22Rv1 (cell line): ENCODE measurements at regions not wholly inside any gene's neighbourhood (a gene's known extent, or its start where the extent isn't known, plus 50 kb on each side); places are given as distances from the start of the nearest gene placed in this dataset.

Source experiments
- H3K27ac ChIP-seq: fragments of 450-650 bp; 2 replicates; pipeline ENCODE4 v1.5.1; 2017
- ZFX ChIP-seq: fragments of 450-650 bp; IDR thresholded peaks from 2 replicates; pipeline ENCODE4 v1.6.1; 2017; ENCODE audit warnings: antibody characterized with exemption, borderline replicate concordance
- TF ChIP-seq, protein P1 (sequence below): fragments of 450-650 bp; IDR thresholded peaks from 2 replicates; pipeline ENCODE4 v1.5.1; 2017; ENCODE audit warnings: mild to moderate bottlenecking

DNA sequence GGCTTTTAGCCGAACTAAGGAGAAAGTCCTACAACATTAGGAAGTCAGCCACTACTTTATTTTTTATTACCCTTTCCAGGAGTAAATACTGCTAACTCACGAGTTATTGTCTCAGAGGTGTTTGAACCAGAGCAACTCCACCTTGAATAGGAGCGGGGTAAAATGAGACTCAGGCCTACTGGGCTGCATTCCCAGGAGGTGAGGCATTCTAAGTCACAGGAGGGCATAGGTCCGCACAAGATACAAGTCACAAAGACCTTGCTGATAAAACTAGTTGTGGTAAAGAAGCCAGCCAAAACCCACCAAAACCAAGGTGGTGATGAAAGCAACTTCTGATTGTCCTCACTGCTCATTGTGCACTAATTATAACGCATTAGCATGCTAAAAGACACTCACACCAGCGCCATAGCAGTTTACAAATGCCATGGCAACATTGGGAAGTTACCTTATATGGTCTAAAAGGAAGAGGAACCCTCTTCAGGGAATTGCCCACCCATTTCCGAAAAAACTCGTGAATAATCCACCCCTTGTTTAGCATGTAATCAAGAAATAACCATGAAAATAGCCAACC is 555.9 kb downstream of the IGSF11 start:
- H3K27ac ChIP-seq: no peak overlapping the region
- no peak for TF ChIP-seq ZFX

DNA sequence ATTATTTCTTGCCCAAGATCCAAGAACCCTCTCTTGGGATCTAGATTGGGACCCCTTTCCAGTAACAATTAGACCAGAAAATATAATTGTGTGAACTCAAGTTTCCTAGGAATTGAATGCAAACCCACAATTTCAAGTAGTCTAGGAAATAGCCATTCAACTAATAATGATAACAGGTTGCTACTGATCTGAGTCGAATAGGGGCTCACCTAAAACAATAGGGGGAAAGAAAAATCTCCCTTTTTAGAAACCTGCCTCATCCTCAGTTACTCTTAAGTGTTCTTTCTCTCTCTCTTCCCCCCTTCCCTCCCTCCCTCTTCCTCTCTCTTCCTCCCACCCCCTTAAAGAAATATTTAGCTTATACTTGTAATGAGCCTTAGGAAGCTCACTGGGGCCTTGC is 555.3 kb downstream of the IGSF11 start:
- no peak overlapping the region for H3K27ac ChIP-seq
- TF ChIP-seq, protein P1, sequence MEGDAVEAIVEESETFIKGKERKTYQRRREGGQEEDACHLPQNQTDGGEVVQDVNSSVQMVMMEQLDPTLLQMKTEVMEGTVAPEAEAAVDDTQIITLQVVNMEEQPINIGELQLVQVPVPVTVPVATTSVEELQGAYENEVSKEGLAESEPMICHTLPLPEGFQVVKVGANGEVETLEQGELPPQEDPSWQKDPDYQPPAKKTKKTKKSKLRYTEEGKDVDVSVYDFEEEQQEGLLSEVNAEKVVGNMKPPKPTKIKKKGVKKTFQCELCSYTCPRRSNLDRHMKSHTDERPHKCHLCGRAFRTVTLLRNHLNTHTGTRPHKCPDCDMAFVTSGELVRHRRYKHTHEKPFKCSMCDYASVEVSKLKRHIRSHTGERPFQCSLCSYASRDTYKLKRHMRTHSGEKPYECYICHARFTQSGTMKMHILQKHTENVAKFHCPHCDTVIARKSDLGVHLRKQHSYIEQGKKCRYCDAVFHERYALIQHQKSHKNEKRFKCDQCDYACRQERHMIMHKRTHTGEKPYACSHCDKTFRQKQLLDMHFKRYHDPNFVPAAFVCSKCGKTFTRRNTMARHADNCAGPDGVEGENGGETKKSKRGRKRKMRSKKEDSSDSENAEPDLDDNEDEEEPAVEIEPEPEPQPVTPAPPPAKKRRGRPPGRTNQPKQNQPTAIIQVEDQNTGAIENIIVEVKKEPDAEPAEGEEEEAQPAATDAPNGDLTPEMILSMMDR: no peak
- TF ChIP-seq ZFX: no peak

DNA sequence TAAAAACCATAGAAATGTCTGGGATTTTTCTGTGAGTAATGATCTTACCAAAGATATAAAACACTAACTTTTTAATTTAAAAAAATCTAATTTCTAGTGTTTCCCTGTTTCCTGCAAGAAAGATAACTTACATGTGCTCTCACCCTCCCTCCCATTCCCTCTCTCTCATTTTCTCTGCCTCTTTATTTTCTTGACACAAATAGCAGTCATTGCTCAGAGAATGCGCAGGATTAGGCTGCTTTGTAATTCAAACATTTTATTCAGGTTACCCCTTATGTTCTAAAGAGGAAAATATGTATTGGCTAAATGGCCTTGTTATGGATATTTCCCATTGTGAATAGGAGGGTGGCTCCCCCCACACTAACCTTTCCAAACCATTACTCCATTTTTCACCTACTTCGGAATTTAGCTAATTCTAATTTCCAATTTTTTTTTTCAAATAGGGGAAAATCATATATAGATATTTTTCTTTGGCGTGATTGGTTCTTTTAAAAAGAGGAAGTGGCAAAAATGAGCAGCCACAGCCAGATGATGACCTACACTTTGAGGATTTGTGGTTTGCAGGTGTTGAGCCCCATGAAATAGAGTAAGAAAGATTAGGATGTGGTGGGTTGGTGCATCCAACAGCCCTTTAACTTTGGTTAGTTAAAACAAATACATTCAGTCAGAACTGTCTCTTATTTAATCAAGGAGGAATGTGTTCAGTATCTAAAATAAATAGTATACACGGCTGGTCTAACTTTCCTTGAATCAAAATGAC is 554.4 kb downstream of the IGSF11 start:
- TF ChIP-seq, protein P1: no peak
- no peak for TF ChIP-seq ZFX
- no peak overlapping the region for H3K27ac ChIP-seq

DNA sequence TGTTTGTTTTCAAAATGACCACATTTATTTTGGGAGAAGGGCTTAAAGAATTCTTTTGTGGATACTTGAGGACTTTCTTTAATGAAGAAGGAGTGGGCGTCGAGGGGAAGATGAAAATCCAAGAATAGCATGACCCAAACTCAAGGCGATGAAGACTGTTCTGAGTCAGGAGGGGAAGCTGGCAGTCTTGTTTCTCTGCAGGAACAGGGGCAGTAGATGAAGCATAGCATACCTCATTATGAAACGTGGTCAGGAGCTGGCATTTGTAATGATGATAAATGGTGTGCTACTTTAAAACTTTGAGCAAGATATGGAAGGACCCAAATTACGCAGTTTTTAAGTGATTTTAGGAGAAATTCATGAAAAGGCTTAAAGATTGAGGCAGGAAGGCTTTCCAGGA is 549.0 kb downstream of the IGSF11 start:
- no peak overlapping the region for H3K27ac ChIP-seq
- no peak for TF ChIP-seq ZFX
- TF ChIP-seq, protein P1: no peak

DNA sequence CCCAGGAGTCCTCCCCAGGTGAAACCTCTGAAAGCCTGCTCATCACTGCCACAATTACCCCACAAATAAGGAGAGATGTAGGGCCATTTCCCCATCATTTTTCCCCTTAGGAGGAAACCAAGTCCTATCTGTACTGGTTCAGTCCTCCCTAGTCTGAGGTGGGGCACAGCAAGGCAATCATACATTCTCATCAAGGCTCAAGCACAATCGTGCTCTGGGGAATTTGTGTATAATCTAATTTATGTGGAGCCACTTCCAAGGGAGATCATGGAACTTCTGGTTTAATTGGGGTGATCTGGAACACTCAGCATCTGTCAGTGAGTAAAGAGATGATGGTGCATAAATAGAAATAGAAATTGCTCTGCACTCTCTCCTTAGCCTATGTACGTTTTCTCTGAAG is 546.9 kb downstream of the IGSF11 start:
- no peak overlapping the region for H3K27ac ChIP-seq
- TF ChIP-seq, protein P1: no peak
- no peak for TF ChIP-seq ZFX

DNA sequence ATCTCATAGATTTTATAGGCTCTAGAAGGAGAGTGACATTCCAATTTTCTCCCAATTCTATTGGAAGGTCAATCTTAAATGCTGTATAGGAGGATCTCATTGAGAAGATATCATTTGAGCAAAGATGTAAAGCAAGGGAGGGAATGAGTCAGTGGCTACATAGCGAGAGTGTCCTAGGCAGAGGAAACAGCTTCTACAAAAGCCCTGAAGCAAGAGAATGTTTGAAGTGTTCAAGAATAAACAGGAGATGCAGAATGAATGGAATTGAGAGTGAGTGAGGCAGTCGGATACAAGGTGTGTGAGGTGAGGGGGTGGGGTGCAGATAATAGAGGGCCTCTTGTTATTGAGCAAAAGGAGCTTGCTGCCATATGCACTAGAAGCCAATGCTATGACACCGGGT is 545.9 kb downstream of the IGSF11 start:
- no peak overlapping the region for H3K27ac ChIP-seq
- TF ChIP-seq ZFX: no peak
- TF ChIP-seq, protein P1: no peak

DNA sequence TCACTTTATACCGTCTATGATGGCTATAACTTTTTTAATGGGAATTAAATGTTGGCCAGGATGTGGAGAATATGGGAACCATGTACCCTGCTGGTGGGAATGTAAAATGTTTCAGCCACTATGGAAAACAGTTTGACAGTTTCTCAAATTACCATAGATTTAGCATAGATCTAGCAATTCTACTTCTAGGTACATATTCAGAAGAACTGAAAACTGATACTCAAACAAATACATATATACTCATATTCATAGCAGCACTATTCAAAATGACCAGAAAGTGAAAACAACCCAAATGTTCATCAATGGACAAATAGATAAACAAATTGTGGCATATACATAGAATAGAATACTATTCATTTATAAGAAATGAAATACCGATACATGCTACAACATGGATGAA is 539.4 kb downstream of the IGSF11 start:
- TF ChIP-seq, protein P1: no peak
- no peak overlapping the region for H3K27ac ChIP-seq

DNA sequence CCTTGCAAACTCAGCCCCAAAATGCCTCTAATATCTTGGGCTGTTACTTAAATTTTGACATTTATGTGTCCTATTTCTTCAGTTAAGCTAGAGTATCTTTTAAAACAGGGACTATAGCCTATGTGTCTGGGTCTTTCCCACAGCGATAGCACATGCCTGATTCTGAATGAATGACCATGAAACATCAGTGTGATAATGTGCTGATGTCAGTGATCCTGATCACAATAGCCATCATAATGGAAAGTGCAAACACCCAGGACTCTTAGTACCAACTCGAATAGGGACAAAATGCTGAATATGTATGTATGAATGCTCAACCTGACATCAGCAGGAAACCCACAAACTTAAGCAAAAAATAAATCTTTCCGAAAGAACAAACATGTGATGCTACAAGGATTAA is 537.4 kb downstream of the IGSF11 start:
- no peak for TF ChIP-seq ZFX
- TF ChIP-seq, protein P1: no peak

More for the DNA sequence above, 537.4 kb downstream of the IGSF11 start:
- no peak overlapping the region for H3K27ac ChIP-seq
